Gastrocnemius medialis (tissue), 4 donors: ENCODE measurements at regions not wholly inside any gene's neighbourhood (a gene's known extent, or its start where the extent isn't known, plus 50 kb on each side); places are given as distances from the start of the nearest gene placed in this dataset.

Experiments used
- ATAC-seq, 2 donors: fragments of 150-250 bp; one replicate each; pipeline ENCODE4 v1.9.1; 2016
- DNase-seq, 2 donors: peaks; one replicate each; pipeline ENCODE4 v3.0.0-alpha.2; 2019
- H3K27ac ChIP-seq, 4 donors: fragments of 200-600 bp; sonication (generic); 1 replicate in 1 of 4; 2 replicates in 3 of 4; pipeline ENCODE4 v1.5.1; 2016 to 2018; ENCODE audit warnings: mild to moderate bottlenecking in 2 of 4, moderate library complexity in 1 of 4
- H3K27me3 ChIP-seq, 3 donors: fragments of 200-600 bp; sonication (generic) in 2 of 3; 1 replicate in 1 of 3; 2 replicates in 2 of 3; pipeline versions ENCODE4 v1.5.1 to v1.6.0; 2016 to 2019; ENCODE audit warnings: mild to moderate bottlenecking in 1 of 3, moderate library complexity in 1 of 3
- H3K36me3 ChIP-seq, 2 donors: fragments of 200-600 bp; sonication (generic) in 1 of 2; one replicate each; pipeline ENCODE4 v1.5.1; 2017 to 2018
- H3K4me1 ChIP-seq, 2 donors: fragments of 200-600 bp; sonication (generic) in 1 of 2; one replicate each; pipeline ENCODE4 v1.5.1; 2016 to 2017; ENCODE audit warnings: mild to moderate bottlenecking in 2 of 2
- H3K4me3 ChIP-seq, 4 donors: fragments of 200-600 bp; sonication (generic) in 3 of 4; 1 replicate in 1 of 4; 2 replicates in 3 of 4; pipeline ENCODE4 v1.5.1; 2016 to 2019; ENCODE audit warnings: mild to moderate bottlenecking in 2 of 4
- H3K9me3 ChIP-seq, 3 donors: fragments of 200-600 bp; sonication (generic) in 2 of 3; 1 replicate in 1 of 3; 2 replicates in 2 of 3; pipeline ENCODE4 v1.5.1; 2016 to 2019
- POLR2A ChIP-seq, 2 donors: fragments of 450-650 bp; IDR thresholded peaks; one replicate each; pipeline ENCODE4 v1.6.1; 2017; ENCODE audit warnings: antibody characterized with exemption in 2 of 2, mild to moderate bottlenecking in 2 of 2, moderate library complexity in 2 of 2
- in situ Hi-C, 4 donors: fragments of 200-750 bp; cut with MboI; loops; one replicate each; pipeline versions ENCODE4 v1.15.0 to v1.8.0; 2017; ENCODE audit warnings: low sequenced_read_pairs in 4 of 4
- intact Hi-C: fragments of 100-400 bp; cut with DNase I; formaldehyde crosslinking; loops from one replicate; pipeline ENCODE4 v1.15.1; 2023; ENCODE audit warnings: low total_unique reads
- TF ChIP-seq, protein P1 (sequence below), 5 experiments: fragments of 450-650 bp in 3 of 5; fragments of 200-600 bp in 2 of 5; sonication (generic) in 2 of 5; IDR thresholded peaks in 4 of 5; conservative IDR thresholded peaks in 1 of 5; 1 replicate in 4 of 5; 2 replicates in 1 of 5; pipeline ENCODE4 v1.5.1; 2016 to 2019; ENCODE audit warnings: antibody characterized with exemption in 5 of 5, mild to moderate bottlenecking in 3 of 5, moderate library complexity in 3 of 5

DNA sequence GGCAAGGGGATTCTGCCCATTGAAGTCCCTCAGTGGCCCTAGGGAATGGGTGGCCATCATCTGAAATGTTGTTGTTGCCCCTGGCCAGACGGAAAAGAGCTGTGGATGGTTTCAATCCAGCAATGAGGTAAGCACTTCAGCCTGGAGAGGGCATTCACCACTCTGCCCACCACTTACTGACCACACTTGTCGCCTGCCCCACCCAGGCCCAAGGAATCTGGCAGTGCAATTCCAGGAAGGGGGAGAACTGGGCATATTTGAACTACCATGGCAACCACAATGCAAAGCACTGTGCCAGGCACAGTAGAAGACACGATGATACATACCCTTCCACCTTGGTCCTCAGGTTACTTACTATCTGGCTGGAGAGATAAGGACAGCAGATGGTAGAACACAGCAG is 161.6 kb downstream of the PDGFRA start:
- Histone ChIP-seq H3K4me3 (no peak overlapping the region), H3K9me3 (no peaks in the 10 kb centered on the region), H3K27me3 (no peaks in the 10 kb centered on the region), H3K27ac (no peak overlapping the region), H3K4me1 (no peaks in the 10 kb centered on the region), H3K36me3 (no peaks in the 10 kb centered on the region)
- in situ Hi-C loops (no loop called here), intact Hi-C loops (no loop called here)
- ATAC-seq (no peak), DNase-seq (no peak)
- TF ChIP-seq, protein P1, sequence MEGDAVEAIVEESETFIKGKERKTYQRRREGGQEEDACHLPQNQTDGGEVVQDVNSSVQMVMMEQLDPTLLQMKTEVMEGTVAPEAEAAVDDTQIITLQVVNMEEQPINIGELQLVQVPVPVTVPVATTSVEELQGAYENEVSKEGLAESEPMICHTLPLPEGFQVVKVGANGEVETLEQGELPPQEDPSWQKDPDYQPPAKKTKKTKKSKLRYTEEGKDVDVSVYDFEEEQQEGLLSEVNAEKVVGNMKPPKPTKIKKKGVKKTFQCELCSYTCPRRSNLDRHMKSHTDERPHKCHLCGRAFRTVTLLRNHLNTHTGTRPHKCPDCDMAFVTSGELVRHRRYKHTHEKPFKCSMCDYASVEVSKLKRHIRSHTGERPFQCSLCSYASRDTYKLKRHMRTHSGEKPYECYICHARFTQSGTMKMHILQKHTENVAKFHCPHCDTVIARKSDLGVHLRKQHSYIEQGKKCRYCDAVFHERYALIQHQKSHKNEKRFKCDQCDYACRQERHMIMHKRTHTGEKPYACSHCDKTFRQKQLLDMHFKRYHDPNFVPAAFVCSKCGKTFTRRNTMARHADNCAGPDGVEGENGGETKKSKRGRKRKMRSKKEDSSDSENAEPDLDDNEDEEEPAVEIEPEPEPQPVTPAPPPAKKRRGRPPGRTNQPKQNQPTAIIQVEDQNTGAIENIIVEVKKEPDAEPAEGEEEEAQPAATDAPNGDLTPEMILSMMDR (IDR thresholded peaks at IDR 0.05 in 4 of 5, conservative IDR thresholded peaks at IDR 0.05 in 1 of 5): no peak
- TF ChIP-seq POLR2A (IDR thresholded peaks at IDR 0.05): no peak

- ATAC-seq (no peak), DNase-seq (no peak)
- no peaks in the 10 kb centered on the region for H3K9me3 ChIP-seq
- H3K27me3 ChIP-seq: no peaks in the 10 kb centered on the region
- H3K27ac ChIP-seq: no peak overlapping the region
- intact Hi-C loops (no loop called here), in situ Hi-C loops (no loop called here)
- no peaks in the 10 kb centered on the region for H3K4me1 ChIP-seq
- no peaks in the 10 kb centered on the region for H3K36me3 ChIP-seq
- TF ChIP-seq, protein P1 (IDR thresholded peaks at IDR 0.05 in 4 of 5, conservative IDR thresholded peaks at IDR 0.05 in 1 of 5): no peak
- TF ChIP-seq POLR2A (IDR thresholded peaks at IDR 0.05): no peak
- no peak overlapping the region for H3K4me3 ChIP-seq
Measured at GRCh38 chr4:54391104-54391503, 162.0 kb downstream of the PDGFRA start.

DNA sequence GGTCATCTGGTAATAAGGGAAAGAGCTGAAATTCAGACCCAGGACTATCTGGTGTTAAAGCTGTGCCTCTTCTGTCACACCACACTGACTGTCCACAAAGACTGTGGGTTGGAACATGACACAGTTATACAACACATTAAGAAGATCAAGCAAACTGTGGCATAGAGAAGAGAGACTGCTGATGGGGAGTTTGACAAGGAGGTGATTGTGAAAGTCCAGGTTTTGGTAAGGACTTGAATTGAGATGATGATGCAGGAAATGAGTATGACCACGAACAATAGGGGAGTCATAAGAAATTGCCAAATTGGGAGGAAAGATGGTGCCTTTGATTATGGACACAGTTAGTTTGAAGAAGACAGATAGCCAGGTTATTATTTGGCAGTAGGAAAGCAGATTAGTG is 163.4 kb downstream of the PDGFRA start:
- intact Hi-C loops: no loop called here
- ATAC-seq (no peak), DNase-seq (no peak)
- in situ Hi-C loops: no loop called here
- H3K4me1 ChIP-seq: no peaks in the 10 kb centered on the region
- no peak overlapping the region for H3K27ac ChIP-seq
- no peaks in the 10 kb centered on the region for H3K36me3 ChIP-seq
- no peaks in the 10 kb centered on the region for H3K27me3 ChIP-seq
- TF ChIP-seq, protein P1 (IDR thresholded peaks at IDR 0.05 in 4 of 5, conservative IDR thresholded peaks at IDR 0.05 in 1 of 5): no peak
- TF ChIP-seq POLR2A (IDR thresholded peaks at IDR 0.05): no peak
- no peaks in the 10 kb centered on the region for H3K9me3 ChIP-seq
- H3K4me3 ChIP-seq: no peak overlapping the region

DNA sequence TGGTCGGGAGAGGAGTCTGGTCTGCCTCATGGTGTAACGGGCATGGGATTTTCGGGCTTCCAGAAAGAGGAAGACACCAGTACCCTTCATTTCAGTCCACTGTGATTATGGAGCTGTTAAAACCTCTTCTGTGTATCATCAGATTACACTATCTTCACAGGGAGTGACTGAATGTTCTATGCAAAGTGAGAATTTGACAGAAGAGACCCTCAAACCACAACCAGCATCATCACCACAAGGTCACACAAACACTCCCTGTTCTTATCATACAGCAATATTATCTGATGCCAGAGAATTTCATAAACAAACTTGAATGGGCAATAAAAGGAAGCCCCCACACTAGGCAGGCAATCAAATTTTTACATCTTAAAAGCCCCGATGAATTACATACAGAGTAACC is 164.2 kb downstream of the PDGFRA start:
- ATAC-seq (no peak), DNase-seq (no peak)
- Histone ChIP-seq H3K4me1 (no peaks in the 10 kb centered on the region), H3K36me3 (no peaks in the 10 kb centered on the region), H3K27ac (no peak overlapping the region), H3K27me3 (no peaks in the 10 kb centered on the region), H3K4me3 (no peak overlapping the region), H3K9me3 (no peaks in the 10 kb centered on the region)
- TF ChIP-seq, protein P1 (IDR thresholded peaks at IDR 0.05 in 4 of 5, conservative IDR thresholded peaks at IDR 0.05 in 1 of 5): no peak
- no peak for TF ChIP-seq POLR2A (IDR thresholded peaks at IDR 0.05)
- in situ Hi-C loops (no loop called here), intact Hi-C loops (no loop called here)

- Histone ChIP-seq H3K4me1 (no peaks in the 10 kb centered on the region), H3K4me3 (no peak overlapping the region), H3K27ac (no peak overlapping the region), H3K36me3 (no peaks in the 10 kb centered on the region), H3K9me3 (no peaks in the 10 kb centered on the region), H3K27me3 (no peaks in the 10 kb centered on the region)
- TF ChIP-seq POLR2A (IDR thresholded peaks at IDR 0.05): no peak
- TF ChIP-seq, protein P1 (IDR thresholded peaks at IDR 0.05 in 4 of 5, conservative IDR thresholded peaks at IDR 0.05 in 1 of 5): no peak
- intact Hi-C loops (no loop called here), in situ Hi-C loops (no loop called here)
- DNase-seq (no peak), ATAC-seq (no peak)
Measured at GRCh38 chr4:54395013-54395527, 166.0 kb downstream of the PDGFRA start.
